IMR-90 (cell line): ENCODE measurements at regions not wholly inside any gene's neighbourhood (a gene's known extent, or its start where the extent isn't known, plus 50 kb on each side); places are given as distances from the start of the nearest gene placed in this dataset.

Experiments used
- ATAC-seq: fragments of 200-7000 bp; cut with Tn5 transposase; 2 replicates; pipeline ENCODE4 v1.9.1; 2020; ENCODE audit warnings: low read depth, mild to moderate bottlenecking, moderate library complexity
- BruUV-seq: library from RNA; stranded (reverse); fragments of 400-500 nt; replicated peaks from 2 replicates; lab custom pipeline; 2021; lab: Mats Ljungman, UMichigan
- CTCF ChIA-PET: fragments of 300-600 bp; formaldehyde crosslinking; extraction: SDS; loops from one replicate; lab custom pipeline; 2021; ENCODE audit warnings: antibody characterized with exemption; lab: Yijun Ruan, JAX
- POLR2A ChIA-PET: fragments of 300-600 bp; sonication (Branson Sonifier 250); formaldehyde crosslinking; loops from one replicate; lab custom pipeline; 2022; ENCODE audit warnings: antibody characterized with exemption; ENCODE audit not compliant: unreplicated experiment; lab: Charles Lee
- DNase-seq: peaks from one replicate; pipeline ENCODE4 v3.0.0; 2013
- H2AFZ ChIP-seq: replicated peaks from 2 replicates; pipeline ENCODE3; 2013; ENCODE audit warnings: low read length, mild to moderate bottlenecking; ENCODE audit not compliant: poor library complexity
- H2AK5ac ChIP-seq: 2 replicates; pipeline ENCODE4 v1.6.1; 2013; ENCODE audit warnings: low read depth, low read length, inconsistent platforms
- H2AK9ac ChIP-seq: replicated peaks from 2 replicates; pipeline ENCODE3; 2013; ENCODE audit warnings: mild to moderate bottlenecking, low read depth, low read length, moderate library complexity; ENCODE audit not compliant: poor library complexity
- H2BK120ac ChIP-seq: 2 replicates; pipeline ENCODE4 v1.6.1; 2013; ENCODE audit warnings: low read depth, low read length, inconsistent platforms
- H2BK15ac ChIP-seq: 3 replicates; pipeline ENCODE4 v1.6.1; 2013; ENCODE audit warnings: low read depth, low read length, inconsistent platforms
- H2BK20ac ChIP-seq: 2 replicates; pipeline ENCODE4 v1.6.1; 2013; ENCODE audit warnings: low read depth, mild to moderate bottlenecking, inconsistent platforms, low read length, moderate library complexity
- H2BK5ac ChIP-seq: 2 replicates; pipeline ENCODE4 v1.6.1; 2013; ENCODE audit warnings: mild to moderate bottlenecking, low read depth, low read length, inconsistent platforms; ENCODE audit not compliant: poor library complexity, severe bottlenecking
- H3K14ac ChIP-seq: replicated peaks from 2 replicates; pipeline ENCODE4 v1.6.1; 2013; ENCODE audit warnings: low read depth, low read length, inconsistent platforms
- H3K18ac ChIP-seq: 2 replicates; pipeline ENCODE4 v1.6.1; 2013; ENCODE audit warnings: low read depth, low read length, control low read depth
- H3K23ac ChIP-seq: 2 replicates; pipeline ENCODE4 v1.6.1; 2013; ENCODE audit warnings: low read depth, low read length, inconsistent platforms
- H3K27ac ChIP-seq: 2 replicates; pipeline ENCODE4 v1.5.1; 2013; ENCODE audit warnings: mild to moderate bottlenecking, control low read depth, low read length; ENCODE audit not compliant: insufficient read depth
- H3K27me3 ChIP-seq: 2 replicates; pipeline ENCODE4 v1.6.1; 2013; ENCODE audit warnings: low read length; ENCODE audit not compliant: control insufficient read depth, insufficient read depth
- H3K36me3 ChIP-seq: 2 replicates; pipeline ENCODE4 v1.6.1; 2013; ENCODE audit warnings: low read length, mixed read lengths; ENCODE audit not compliant: control insufficient read depth, insufficient read depth
- H3K4ac ChIP-seq: 2 replicates; pipeline ENCODE4 v1.6.1; 2013; ENCODE audit warnings: low read depth, low read length, inconsistent platforms
- H3K4me1 ChIP-seq: 2 replicates; pipeline ENCODE4 v1.6.1; 2013; ENCODE audit warnings: low read length, mixed read lengths; ENCODE audit not compliant: control insufficient read depth, insufficient read depth
- H3K4me2 ChIP-seq: 2 replicates; pipeline ENCODE4 v1.6.1; 2013; ENCODE audit warnings: low read depth, mild to moderate bottlenecking, control low read depth, low read length, moderate library complexity
- H3K4me3 ChIP-seq: 2 replicates; pipeline ENCODE4 v1.5.1; 2013; ENCODE audit warnings: low read depth, mild to moderate bottlenecking, control low read depth, low read length, moderate library complexity; ENCODE audit not compliant: insufficient read depth
- H3K56ac ChIP-seq: 2 replicates; pipeline ENCODE4 v1.6.1; 2013; ENCODE audit warnings: low read length, inconsistent platforms; ENCODE audit not compliant: insufficient read depth; ENCODE audit errors: extremely low read depth
- H3K79me1 ChIP-seq, 2 experiments: 2 replicates each; pipeline ENCODE4 v1.6.1; 2013; ENCODE audit warnings: low read length in 2 of 2, inconsistent platforms in 1 of 2, low read depth in 1 of 2
- H3K9ac ChIP-seq: 2 replicates; pipeline ENCODE4 v1.6.1; 2013; ENCODE audit warnings: low read depth, low read length, control low read depth
- H3K9me1 ChIP-seq: 2 replicates; pipeline ENCODE4 v1.6.1; 2013; ENCODE audit warnings: low read length, inconsistent platforms; ENCODE audit not compliant: insufficient read depth
- H3K9me3 ChIP-seq: 2 replicates; pipeline ENCODE4 v1.6.1; 2013; ENCODE audit warnings: low read length; ENCODE audit not compliant: control insufficient read depth, insufficient read depth
- H4K20me1 ChIP-seq: 2 replicates; pipeline ENCODE4 v1.6.1; 2013; ENCODE audit warnings: low read length, inconsistent platforms; ENCODE audit not compliant: insufficient read depth
- H4K5ac ChIP-seq: 2 replicates; pipeline ENCODE4 v1.6.1; 2013; ENCODE audit warnings: mild to moderate bottlenecking, low read depth, low read length, control low read depth
- H4K8ac ChIP-seq, 2 experiments: 2 replicates each; pipeline ENCODE4 v1.6.1; 2013; ENCODE audit warnings: low read depth in 2 of 2, low read length in 2 of 2, control low read depth in 1 of 2, inconsistent platforms in 1 of 2
- H4K91ac ChIP-seq: 2 replicates; pipeline ENCODE4 v1.6.1; 2013; ENCODE audit warnings: low read depth, low read length, inconsistent platforms; ENCODE audit not compliant: insufficient read depth
- BHLHE40 ChIP-seq: fragments of 150-350 bp; IDR thresholded peaks from 2 replicates; pipeline ENCODE4 v1.6.1; 2016; ENCODE audit warnings: mild to moderate bottlenecking, low read depth, low read length
- CHD1 ChIP-seq: IDR thresholded peaks from 2 replicates; pipeline ENCODE4 v1.6.1; 2012; ENCODE audit warnings: low read depth, low read length, improper control_type of control experiment
- ELK1 ChIP-seq: fragments of 150-350 bp; IDR thresholded peaks from 2 replicates; pipeline ENCODE4 v1.6.1; 2016; ENCODE audit warnings: low read depth, mild to moderate bottlenecking, low read length, moderate library complexity, borderline replicate concordance
- FOS ChIP-seq: fragments of 150-350 bp; IDR thresholded peaks from 2 replicates; pipeline ENCODE4 v1.6.1; 2016; ENCODE audit warnings: low read depth, low read length
- RCOR1 ChIP-seq: IDR thresholded peaks from 2 replicates; pipeline ENCODE4 v1.6.1; 2012; ENCODE audit warnings: mild to moderate bottlenecking, low read length, improper control_type of control experiment; ENCODE audit not compliant: insufficient replicate concordance
- RFX5 ChIP-seq: IDR thresholded peaks from 2 replicates; pipeline ENCODE4 v1.8.0; 2012; ENCODE audit warnings: low read depth, mild to moderate bottlenecking, low read length, moderate library complexity
- SMC3 ChIP-seq: fragments of 150-350 bp; IDR thresholded peaks from 2 replicates; pipeline ENCODE4 v1.6.1; 2016; ENCODE audit warnings: low read depth, mild to moderate bottlenecking, antibody characterized with exemption, low read length, moderate library complexity
- USF2 ChIP-seq: fragments of 150-350 bp; IDR thresholded peaks from 2 replicates; pipeline ENCODE4 v1.6.1; 2017; ENCODE audit warnings: mild to moderate bottlenecking, antibody characterized with exemption, low read length, low read depth
- WGBS, 2 experiments: methylation state at CpG; one replicate each; pipeline versions ENCODE4 v1.1.5 to v1.1.7; 2013; ENCODE audit warnings: missing lambda C conversion rate in 2 of 2; ENCODE audit not compliant: insufficient read length in 1 of 2; ENCODE audit errors: extremely low coverage in 2 of 2; 5-methylcytosine and 5-hydroxymethylcytosine counted together
- dilution Hi-C: fragments of 300-500 bp; cut with HindIII; formaldehyde crosslinking; loops from one replicate; pipeline ENCODE4 v1.14.3; 2018; ENCODE audit warnings: low sequenced_read_pairs; ENCODE audit not compliant: unreplicated experiment
- in situ Hi-C: fragments of 300-500 bp; cut with MboI; formaldehyde crosslinking; loops from 3 replicates; pipeline ENCODE4 v1.14.3; 2019; ENCODE audit warnings: low sequenced_read_pairs, inconsistent platforms, mixed read lengths
- intact Hi-C: fragments of 100-400 bp; cut with micrococcal nuclease; formaldehyde crosslinking; loops from 2 replicates; pipeline ENCODE4 v1.10.0; 2022

- peak overlapping the region; percentile 58; the same call in 1 of the 2 replicates for H3K4me2 ChIP-seq
- H3K36me3 ChIP-seq = no peaks in the 10 kb centered on the region
- H4K20me1 ChIP-seq = no peaks in the 10 kb centered on the region
- peak overlapping the region; percentile 59; the same call in 1 of the 2 replicates for H4K5ac ChIP-seq
- peak overlapping the region; percentile 2; the same call in 1 of the 2 replicates for H3K23ac ChIP-seq
- H3K79me1 ChIP-seq = no peaks in the 10 kb centered on the region
- peak overlapping the region in 1 of 2 experiments; percentile 74; a peak in 3 of 4 replicates for H4K8ac ChIP-seq
- peak overlapping the region; percentile 65 for H4K91ac ChIP-seq
- H2BK120ac ChIP-seq = peak overlapping the region; percentile 87
- ATAC-seq = peak; percentile 86
- TF ChIP-seq SMC3 (no peak), ELK1 (no peak), RCOR1 (peak; percentile 14), BHLHE40 (no peak), FOS (peak; percentile 83; the same call in 1 of the 2 replicates), RFX5 (no peak), USF2 (no peak), CHD1 (no peak)
- no CpG with 5 or more reads among the region's 3 CpGs for WGBS, 2 experiments
- H3K9me3 ChIP-seq = no peaks in the 10 kb centered on the region
- H2AK9ac ChIP-seq = no peak overlapping the region
- BruUV-seq = no TSS peak
- peaks cover 7% of the 10 kb centered on the region for H3K9me1 ChIP-seq
- H2BK5ac ChIP-seq = peak overlapping the region; percentile 93
- POLR2A ChIA-PET = no interaction called here
- dilution Hi-C loops (no loop called here), in situ Hi-C loops (loop anchor here (25.0 kb wide), 1 partner anchor 1024 kb away; no protein-coding TSS in a partner anchor), intact Hi-C loops (no loop called here)
- CTCF ChIA-PET = no interaction called here
- H3K27me3 ChIP-seq = no peaks in the 10 kb centered on the region
- H2AK5ac ChIP-seq = no peak overlapping the region
- DNase-seq = peak; percentile 94
- no peak overlapping the region for H3K56ac ChIP-seq
- peak overlapping the region; percentile 40; the same call in 2 of the 3 replicates for H2BK15ac ChIP-seq
- H2BK20ac ChIP-seq = peak overlapping the region; percentile 86; the same call in 1 of the 2 replicates
- peak overlapping the region; percentile 43; the same call in 1 of the 2 replicates for H3K27ac ChIP-seq
- H2AFZ ChIP-seq = no peak overlapping the region
- peak overlapping the region; percentile 19; the same call in 1 of the 2 replicates for H3K4ac ChIP-seq
- peak overlapping the region; percentile 10; the same call in 1 of the 2 replicates for H3K14ac ChIP-seq
- H3K4me1 ChIP-seq = peaks cover 26% of the 10 kb centered on the region
- H3K18ac ChIP-seq = peak overlapping the region; percentile 93
- no peak overlapping the region for H3K9ac ChIP-seq
- no peak overlapping the region for H3K4me3 ChIP-seq
Measured at GRCh38 chr13:76711550-76712182, 174.5 kb downstream of the KCTD12 start.
